WI38 (cell line): ENCODE measurements at regions not wholly inside any gene's neighbourhood (a gene's known extent, or its start where the extent isn't known, plus 50 kb on each side); places are given as distances from the start of the nearest gene placed in this dataset.

Experiments used
- H3K4me3 ChIP-seq: 2 replicates; pipeline ENCODE4 v1.5.1; 2011; ENCODE audit warnings: low read depth, mild to moderate bottlenecking, control low read depth, low read length
- CTCF ChIP-seq: IDR thresholded peaks from 2 replicates; pipeline ENCODE4 v1.5.1; 2012; ENCODE audit warnings: low read depth, mild to moderate bottlenecking, control low read depth, low read length

- no peak for TF ChIP-seq CTCF
- no peak overlapping the region for H3K4me3 ChIP-seq
These were observed 1393.9 kb upstream of the MIR17HG start for GRCh38 chr13:89953581-89953980.

DNA sequence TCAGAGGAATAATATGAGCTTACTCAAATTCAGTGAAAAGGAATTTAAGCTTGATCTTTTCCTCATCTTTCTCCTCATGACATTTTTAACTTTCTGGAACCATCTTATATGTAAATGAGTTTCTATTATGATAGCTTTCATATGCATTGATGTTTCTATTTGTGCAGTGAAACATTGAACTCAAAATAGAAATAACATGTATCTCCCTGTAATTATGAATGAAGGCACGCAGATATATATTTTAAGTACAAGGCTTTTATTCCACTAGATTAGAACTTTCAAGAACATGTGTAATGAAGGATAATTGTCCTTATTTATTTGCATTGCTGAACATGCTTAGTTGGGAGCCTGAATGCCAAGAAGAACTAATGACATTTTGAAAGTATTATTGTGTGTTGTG is 1391.7 kb upstream of the MIR17HG start:
- no peak for TF ChIP-seq CTCF

DNA sequence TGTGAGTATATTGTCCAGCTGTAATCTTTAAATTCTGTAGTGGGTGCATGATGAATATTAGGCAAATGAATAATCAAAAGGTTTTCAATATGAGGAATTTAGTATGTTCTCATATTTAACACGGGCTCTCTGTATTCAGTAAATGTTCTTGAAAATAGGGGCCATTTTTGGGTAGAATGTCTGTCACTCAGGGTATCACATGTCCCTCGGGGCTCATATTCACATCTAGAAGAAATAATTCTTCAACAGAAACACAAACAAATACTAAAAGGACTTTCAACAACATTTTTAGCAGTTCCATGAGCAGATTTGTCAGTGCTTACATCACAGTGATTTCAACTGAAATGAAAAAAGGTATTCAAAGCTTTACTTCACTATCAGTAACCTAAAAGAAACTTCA is 1388.4 kb upstream of the MIR17HG start:
- no peak for TF ChIP-seq CTCF
- no peak overlapping the region for H3K4me3 ChIP-seq

More for the DNA sequence above, 1391.7 kb upstream of the MIR17HG start:
- H3K4me3 ChIP-seq: no peak overlapping the region

GRCh38 chr13:89965252-89965651 is 1382.2 kb upstream of the MIR17HG start:
- no peak for TF ChIP-seq CTCF
- H3K4me3 ChIP-seq: no peak overlapping the region

DNA sequence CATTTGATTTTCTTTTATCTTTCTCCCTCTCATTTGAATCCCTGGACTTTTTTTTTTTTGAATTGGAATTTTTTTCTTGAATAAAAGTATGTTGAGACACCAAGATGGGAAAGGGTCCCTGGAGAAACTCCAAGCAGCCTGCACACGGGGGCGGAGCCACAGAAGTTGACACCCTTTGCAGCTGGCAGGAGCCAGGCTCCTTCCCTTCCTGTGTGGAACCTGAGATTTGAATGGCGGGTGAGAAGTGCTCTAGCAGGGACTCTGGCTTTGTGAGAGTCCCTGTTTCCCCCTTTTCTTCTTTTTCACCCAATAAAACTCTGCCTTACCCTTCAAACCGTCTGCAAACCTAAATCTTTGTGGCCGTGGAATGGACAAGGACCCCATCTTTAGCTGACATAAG is 1381.0 kb upstream of the MIR17HG start:
- TF ChIP-seq CTCF: no peak
- no peak overlapping the region for H3K4me3 ChIP-seq

- no peak for TF ChIP-seq CTCF
- no peak overlapping the region for H3K4me3 ChIP-seq
These were observed 1379.8 kb upstream of the MIR17HG start for GRCh38 chr13:89967701-89968100.

- H3K4me3 ChIP-seq: no peak overlapping the region
- no peak for TF ChIP-seq CTCF
These were observed 1379.0 kb upstream of the MIR17HG start for GRCh38 chr13:89968470-89968869.

GRCh38 chr13:89970353-89970709 is 1377.2 kb upstream of the MIR17HG start:
- no peak overlapping the region for H3K4me3 ChIP-seq
- no peak for TF ChIP-seq CTCF
